NCI-H345 treated with DMSO at 0.1 percent for 48 hours (cell line): ENCODE measurements at regions not wholly inside any gene's neighbourhood (a gene's known extent, or its start where the extent isn't known, plus 50 kb on each side); places are given as distances from the start of the nearest gene placed in this dataset.
A peak's percentile ranks its signal among the peaks of the same experiment; 100 is the strongest.

ENCODE experiments used
- DNase-seq: peaks from one replicate; lab custom pipeline; 2025; ENCODE audit not compliant: unreplicated experiment; lab: John Stamatoyannopoulos, UW

DNA sequence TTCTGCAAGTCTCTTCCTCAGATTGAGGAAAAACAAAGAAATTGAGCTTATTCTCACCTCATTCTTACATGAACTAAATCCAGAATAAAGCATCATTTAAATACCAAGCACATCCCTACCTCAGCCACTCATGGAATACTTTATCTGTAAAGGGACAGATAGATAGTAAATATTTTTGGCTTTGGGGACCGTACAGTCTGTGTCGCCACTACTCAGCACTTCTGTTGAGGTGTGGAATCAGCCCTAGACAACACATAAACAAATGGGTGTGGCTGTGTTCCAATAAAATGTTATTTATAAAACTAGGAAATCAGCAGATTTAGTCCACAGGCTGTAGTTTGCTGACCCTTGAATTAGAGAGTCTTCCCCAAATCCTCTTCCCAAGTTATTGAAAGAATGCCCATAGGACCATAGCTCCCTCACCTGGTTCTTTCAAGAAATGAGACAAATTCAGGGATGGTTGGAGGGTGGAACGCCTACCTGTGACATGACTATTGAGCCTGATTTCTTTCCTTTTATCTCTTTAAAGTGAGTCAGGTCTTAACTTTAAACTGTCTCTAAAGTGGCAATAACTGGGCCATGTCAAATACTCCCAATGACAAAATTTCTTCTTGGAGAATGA is 878.5 kb downstream of the USP25 start:
- DNase-seq, result no peak

GRCh38 chr21:16619281-16619680 is 889.5 kb downstream of the USP25 start:
- DNase-seq, result no peak

GRCh38 chr21:16620786-16621320 is 891.1 kb downstream of the USP25 start:
- DNase-seq, result no peak

DNA sequence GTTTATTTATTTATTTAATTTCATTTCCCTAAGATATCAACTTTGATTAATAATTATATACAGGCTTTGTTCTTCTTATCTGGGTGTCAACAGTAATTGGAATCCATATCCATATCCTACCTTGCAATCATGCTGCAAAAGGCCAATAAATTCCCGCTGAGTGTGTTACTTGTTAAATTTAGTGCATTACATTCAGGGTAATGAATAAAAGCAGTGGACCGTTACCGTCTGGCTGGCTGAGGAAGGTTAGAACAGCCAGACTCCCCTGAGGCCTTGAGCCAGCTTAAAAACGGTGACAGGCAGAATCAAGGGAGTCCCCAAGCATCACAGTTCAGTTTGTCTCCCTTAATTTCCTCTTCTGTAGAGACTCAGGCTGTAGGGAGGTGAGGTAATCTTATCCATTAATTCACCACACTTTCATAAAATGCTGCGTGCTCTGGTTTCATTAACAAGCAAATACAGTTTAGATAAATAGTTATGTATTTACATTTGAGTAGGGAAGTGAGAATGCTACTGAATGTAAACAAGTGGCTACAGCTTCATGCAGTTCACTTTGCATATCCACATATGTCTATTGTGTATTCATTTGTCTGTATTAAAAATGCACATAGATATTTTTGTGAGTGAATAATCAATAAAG is 888.2 kb upstream of the CXADR start:
- DNase-seq, result peak; percentile 53

- DNase-seq, result no peak
Measured at GRCh38 chr21:16625491-16625890, 887.4 kb upstream of the CXADR start.

DNA sequence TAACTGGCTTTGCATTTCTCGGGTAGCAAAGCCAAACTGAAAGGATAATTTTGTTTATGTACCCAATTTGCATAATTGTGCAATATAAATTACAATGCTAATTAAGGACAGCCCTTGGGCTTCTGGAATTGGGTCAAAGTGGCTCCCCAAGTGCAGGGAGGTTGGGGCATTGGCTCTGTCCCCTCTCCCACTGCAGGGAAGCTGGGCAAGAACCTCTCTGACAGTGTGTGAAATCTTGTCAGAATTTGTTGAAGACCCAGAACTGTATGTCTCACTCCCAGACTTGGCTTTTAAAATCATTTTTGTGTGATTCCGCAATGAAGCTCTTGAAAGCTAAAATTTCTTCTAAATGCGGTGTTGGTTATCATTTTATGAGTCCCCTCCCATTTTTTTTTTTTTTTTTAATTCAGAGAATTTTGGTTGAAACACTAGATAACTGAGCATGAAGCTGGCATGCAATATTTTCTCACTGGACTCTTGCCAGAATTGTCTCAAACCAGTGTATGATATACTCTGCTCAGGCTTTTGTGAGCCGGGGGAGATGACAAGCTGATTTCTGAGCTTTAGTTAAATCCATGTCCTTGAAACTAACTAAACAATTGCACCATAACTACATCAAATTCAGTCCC is 878.9 kb upstream of the CXADR start:
- peak; percentile 58 for DNase-seq

GRCh38 chr21:16634515-16634914 is 878.3 kb upstream of the CXADR start:
- DNase-seq, result peak; percentile 79

GRCh38 chr21:16640297-16641027 is 872.4 kb upstream of the CXADR start:
- DNase-seq, result no peak

- DNase-seq, result no peak
Measured at GRCh38 chr21:16642353-16642752, 870.5 kb upstream of the CXADR start.

- DNase-seq, result no peak
Measured at GRCh38 chr21:16644685-16645084, 868.2 kb upstream of the CXADR start.

- no peak for DNase-seq
Measured at GRCh38 chr21:16650714-16651366, 862.0 kb upstream of the CXADR start.

DNA sequence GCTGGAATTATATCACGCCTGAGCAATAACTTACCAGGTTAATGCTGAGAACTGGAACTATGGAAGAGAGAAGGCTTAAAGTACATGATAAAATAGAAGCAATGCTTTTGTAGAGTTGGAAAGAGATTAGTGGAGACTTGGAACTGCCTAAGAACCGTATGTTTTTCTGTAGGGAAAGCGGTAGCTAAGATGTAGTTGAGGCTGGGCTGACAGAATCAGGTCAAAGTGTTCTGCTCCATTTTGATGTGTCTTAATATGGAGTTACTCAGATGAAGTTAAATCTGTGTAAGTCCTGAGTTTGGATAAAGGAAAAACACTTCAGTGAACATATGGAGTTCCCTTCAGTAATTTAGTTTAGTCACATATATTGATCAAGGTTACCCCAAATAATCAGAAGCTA is 860.9 kb upstream of the CXADR start:
- no peak for DNase-seq

DNA sequence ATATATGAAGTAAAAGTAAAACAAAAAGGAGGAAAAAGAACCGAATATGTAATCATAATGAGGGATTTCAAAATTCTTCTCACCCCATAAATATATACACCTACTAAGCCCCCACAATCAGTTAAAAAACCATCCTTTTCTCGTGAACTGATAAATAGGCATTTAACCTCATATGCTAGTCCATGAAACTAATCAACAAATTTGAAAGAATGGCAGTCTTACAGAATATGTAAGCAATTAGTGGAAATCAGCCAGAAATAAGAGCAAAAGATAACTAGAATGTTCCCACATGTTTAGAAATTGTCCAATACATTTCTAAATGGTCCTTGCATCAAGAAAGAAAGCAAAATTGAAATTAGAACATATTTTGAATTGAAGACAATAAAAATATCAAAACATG is 849.4 kb upstream of the CXADR start:
- no peak for DNase-seq

DNA sequence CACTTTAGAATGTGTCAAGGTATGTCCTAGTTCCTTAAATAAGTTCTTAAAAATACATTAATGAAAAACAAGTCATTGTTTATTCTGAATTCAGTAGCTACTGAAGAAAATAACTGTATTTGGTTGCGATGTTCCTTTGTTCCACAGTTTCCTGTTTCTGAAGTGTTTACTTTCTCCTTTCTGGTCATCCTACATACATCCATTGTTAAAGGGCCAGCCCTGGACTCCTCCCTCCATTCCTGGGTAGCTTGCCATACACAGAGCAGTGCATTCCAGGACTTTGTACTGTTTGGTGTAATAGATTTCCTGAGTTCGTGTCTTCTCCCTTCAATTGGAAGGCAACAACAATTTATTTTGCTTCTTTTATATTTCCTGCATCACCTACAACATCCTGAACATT is 845.4 kb upstream of the CXADR start:
- no peak for DNase-seq

DNA sequence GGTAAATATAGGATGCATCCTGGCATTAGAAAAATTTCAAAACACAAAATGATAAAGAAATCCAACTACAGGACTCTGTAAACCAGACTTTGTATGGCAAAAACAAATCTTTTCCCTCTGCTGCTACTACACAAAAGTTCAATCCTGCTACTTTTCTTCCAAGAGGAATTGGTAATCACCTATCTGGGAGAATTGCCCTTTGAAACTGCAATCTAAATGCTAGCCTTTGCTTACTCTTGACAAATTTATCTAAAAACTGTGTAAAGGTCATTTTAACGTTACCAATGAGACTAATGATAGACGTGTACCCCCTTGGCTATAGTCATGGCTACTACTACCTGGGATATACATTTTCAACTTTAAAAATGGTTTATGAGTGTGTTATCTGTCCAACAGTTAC is 837.9 kb upstream of the CXADR start:
- DNase-seq, result no peak

DNA sequence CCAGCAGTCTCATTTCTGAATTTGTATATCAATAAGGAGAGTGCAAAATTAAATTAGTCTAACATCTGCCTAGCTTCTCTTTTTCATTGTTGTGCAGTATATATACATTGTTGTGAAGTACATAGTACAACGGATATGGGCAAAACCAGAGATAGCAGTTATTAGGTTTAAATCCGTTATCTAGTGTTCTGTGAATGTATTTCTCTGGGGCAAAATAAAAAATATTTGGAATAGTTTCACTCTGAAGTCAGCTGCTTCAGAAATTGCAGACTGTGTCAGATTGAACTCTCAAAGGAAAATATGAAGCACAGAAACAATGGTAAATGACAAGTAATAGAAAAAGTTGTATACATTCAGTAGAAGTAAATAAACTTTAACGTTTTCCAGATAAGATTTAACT is 836.5 kb upstream of the CXADR start:
- DNase-seq, result no peak

- DNase-seq, result no peak
Measured at GRCh38 chr21:16678429-16679160, 834.2 kb upstream of the CXADR start.

GRCh38 chr21:16695074-16695473 is 817.8 kb upstream of the CXADR start:
- no peak for DNase-seq

- no peak for DNase-seq
Measured at GRCh38 chr21:16707274-16707673, 805.6 kb upstream of the CXADR start.

DNA sequence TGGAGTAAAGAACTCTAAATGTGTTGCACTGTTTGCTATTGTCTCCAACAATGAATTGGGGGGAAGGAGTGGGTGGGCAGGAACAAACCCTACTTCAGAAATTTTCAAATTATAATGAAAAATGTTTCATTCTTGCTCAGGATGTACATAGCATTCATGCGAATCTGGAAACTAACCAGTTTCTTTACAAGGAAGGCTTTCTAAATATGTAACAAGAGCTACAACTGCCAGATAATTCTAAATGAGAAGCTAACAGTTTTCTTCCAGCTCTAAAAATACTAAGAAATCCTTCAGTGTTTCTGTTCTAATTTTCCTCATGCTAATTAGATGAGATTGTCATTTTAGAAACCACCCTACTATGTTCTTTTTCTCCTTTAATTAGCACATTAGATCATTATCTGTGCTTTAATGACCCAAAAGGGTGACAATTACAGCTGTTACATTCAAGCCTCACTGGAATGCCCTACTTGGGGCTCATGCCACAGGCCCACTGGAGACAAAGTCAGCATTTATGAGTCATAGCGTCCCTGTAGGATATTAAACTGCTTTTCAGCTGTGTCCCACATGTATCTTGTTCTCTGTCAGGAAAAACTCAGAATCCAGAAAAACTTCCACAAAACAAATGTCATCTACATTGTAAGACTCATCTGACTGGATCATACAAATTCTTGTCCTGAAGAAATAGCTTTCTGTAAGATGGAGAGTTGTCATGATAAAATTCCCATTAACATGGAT is 804.6 kb upstream of the CXADR start:
- no peak for DNase-seq
